GM18526 (cell line): ENCODE measurements at regions not wholly inside any gene's neighbourhood (a gene's known extent, or its start where the extent isn't known, plus 50 kb on each side); places are given as distances from the start of the nearest gene placed in this dataset.

Source experiments
- POLR2A ChIP-seq: IDR thresholded peaks from 3 replicates; pipeline ENCODE4 v1.6.1; 2011; ENCODE audit not compliant: insufficient read length; ENCODE audit errors: extremely low read depth

GRCh38 chr7:142469696-142470543 lies 212.1 kb upstream of the PRSS58 start:
- no peak for TF ChIP-seq POLR2A

GRCh38 chr7:142468871-142469665 lies 211.2 kb upstream of the PRSS58 start:
- TF ChIP-seq POLR2A = no peak

GRCh38 chr7:142463401-142463850 lies 205.6 kb upstream of the PRSS58 start:
- TF ChIP-seq POLR2A = no peak

GRCh38 chr7:142461437-142461836 lies 203.6 kb upstream of the PRSS58 start:
- TF ChIP-seq POLR2A = no peak

GRCh38 chr7:142460402-142461117 lies 202.7 kb upstream of the PRSS58 start:
- no peak for TF ChIP-seq POLR2A

- no peak for TF ChIP-seq POLR2A
Observed at GRCh38 chr7:142459551-142459963, 201.7 kb upstream of the PRSS58 start.

GRCh38 chr7:142457146-142457703 lies 199.4 kb upstream of the PRSS58 start:
- no peak for TF ChIP-seq POLR2A

GRCh38 chr7:142455392-142455791 lies 197.5 kb upstream of the PRSS58 start:
- TF ChIP-seq POLR2A = no peak

- no peak for TF ChIP-seq POLR2A
Observed at GRCh38 chr7:142454862-142455261, 197.0 kb upstream of the PRSS58 start.

GRCh38 chr7:142452791-142453190 lies 194.9 kb upstream of the PRSS58 start:
- no peak for TF ChIP-seq POLR2A

- TF ChIP-seq POLR2A = no peak
Observed at GRCh38 chr7:142451817-142452216, 194.0 kb upstream of the PRSS58 start.

GRCh38 chr7:142451296-142451695 lies 193.4 kb upstream of the PRSS58 start:
- TF ChIP-seq POLR2A = no peak

GRCh38 chr7:142450695-142451094 lies 192.8 kb upstream of the PRSS58 start:
- TF ChIP-seq POLR2A = no peak

GRCh38 chr7:142450206-142450605 lies 192.3 kb upstream of the PRSS58 start:
- no peak for TF ChIP-seq POLR2A

- no peak for TF ChIP-seq POLR2A
Observed at GRCh38 chr7:142447762-142448161, 189.9 kb upstream of the PRSS58 start.
